ENCODE measurements at regions not wholly inside any gene's neighbourhood (a gene's known extent, or its start where the extent isn't known, plus 50 kb on each side); places are given as distances from the start of the nearest gene placed in this dataset.

GRCh38 chr20:11356061-11356460 is 561.6 kb upstream of the BTBD3 start (continued):
- no peak for TF ChIP-seq CHD7 (IDR thresholded peaks at IDR 0.05; ENCODE audit: insufficient replicate concordance, low read length)
- TF ChIP-seq POLR2AphosphoS5 (IDR thresholded peaks at IDR 0.05; ENCODE audit: low read depth, low read length): no peak
- no peak for TF ChIP-seq CREB1 (IDR thresholded peaks at IDR 0.05)
- no peak for TF ChIP-seq CBX5 (IDR thresholded peaks at IDR 0.05; ENCODE audit: low read depth, low read length)
- no peak for TF ChIP-seq GTF2F1 (IDR thresholded peaks at IDR 0.05; ENCODE audit: borderline replicate concordance, low read depth, low read length)
- TF ChIP-seq SIRT6 (IDR thresholded peaks at IDR 0.05; ENCODE audit: low read length): no peak
- TF ChIP-seq ATF3 (IDR thresholded peaks at IDR 0.05; ENCODE audit: insufficient read depth, low read depth, low read length): no peak
- no peak for TF ChIP-seq SP2 (IDR thresholded peaks at IDR 0.05; ENCODE audit: low read length)
- no peak for TF ChIP-seq RBBP5 (IDR thresholded peaks at IDR 0.05; ENCODE audit: borderline replicate concordance, low read depth, low read length)

Data from H1 (cell line).